H1 (cell line): ENCODE measurements at regions not wholly inside any gene's neighbourhood (a gene's known extent, or its start where the extent isn't known, plus 50 kb on each side); places are given as distances from the start of the nearest gene placed in this dataset.

Experiments used
- RXRA ChIP-seq: IDR thresholded peaks from 2 replicates; pipeline ENCODE4 v1.6.1; 2011; ENCODE audit warnings: low read depth, mild to moderate bottlenecking, low read length, moderate library complexity; ENCODE audit not compliant: insufficient read depth
- SIN3A ChIP-seq, 2 experiments: IDR thresholded peaks in 1 of 2; conservative IDR thresholded peaks in 1 of 2; 2 replicates each; pipeline ENCODE4 v1.6.1; 2011 to 2012; ENCODE audit warnings: low read length in 2 of 2, improper control_type of control experiment in 1 of 2, low read depth in 1 of 2, mild to moderate bottlenecking in 1 of 2
- TAF1 ChIP-seq: IDR thresholded peaks from 2 replicates; pipeline ENCODE4 v1.6.1; 2011; ENCODE audit warnings: mild to moderate bottlenecking, low read depth, low read length
- TF ChIP-seq, protein P1 (sequence below): fragments of 300-600 bp; sonication (generic); IDR thresholded peaks from 2 replicates; pipeline ENCODE4 v1.7.1; 2012; ENCODE audit warnings: low read length, moderate library complexity, mild to moderate bottlenecking, inconsistent platforms; ENCODE audit not compliant: insufficient replicate concordance

DNA sequence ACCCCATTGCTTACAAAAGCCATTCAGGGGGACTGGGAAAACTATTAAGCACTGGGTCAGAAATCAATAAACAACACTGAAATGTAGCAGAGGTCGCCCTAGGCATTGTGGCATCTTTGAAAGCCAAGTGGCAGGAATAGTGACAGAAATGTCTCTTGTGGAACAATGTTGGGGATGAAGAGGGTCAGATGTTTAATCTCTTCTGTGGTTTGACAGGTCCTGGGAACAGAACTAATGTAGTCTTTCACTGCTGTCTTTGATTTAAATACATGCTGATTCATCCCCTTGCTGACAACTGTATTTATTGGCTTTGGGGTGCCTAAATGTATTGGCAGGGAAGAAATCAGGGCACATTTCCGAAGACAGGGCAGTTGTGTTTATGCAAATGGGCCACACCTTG lies 194.8 kb downstream of the ATG4C start (continued):
- TF ChIP-seq, protein P1, sequence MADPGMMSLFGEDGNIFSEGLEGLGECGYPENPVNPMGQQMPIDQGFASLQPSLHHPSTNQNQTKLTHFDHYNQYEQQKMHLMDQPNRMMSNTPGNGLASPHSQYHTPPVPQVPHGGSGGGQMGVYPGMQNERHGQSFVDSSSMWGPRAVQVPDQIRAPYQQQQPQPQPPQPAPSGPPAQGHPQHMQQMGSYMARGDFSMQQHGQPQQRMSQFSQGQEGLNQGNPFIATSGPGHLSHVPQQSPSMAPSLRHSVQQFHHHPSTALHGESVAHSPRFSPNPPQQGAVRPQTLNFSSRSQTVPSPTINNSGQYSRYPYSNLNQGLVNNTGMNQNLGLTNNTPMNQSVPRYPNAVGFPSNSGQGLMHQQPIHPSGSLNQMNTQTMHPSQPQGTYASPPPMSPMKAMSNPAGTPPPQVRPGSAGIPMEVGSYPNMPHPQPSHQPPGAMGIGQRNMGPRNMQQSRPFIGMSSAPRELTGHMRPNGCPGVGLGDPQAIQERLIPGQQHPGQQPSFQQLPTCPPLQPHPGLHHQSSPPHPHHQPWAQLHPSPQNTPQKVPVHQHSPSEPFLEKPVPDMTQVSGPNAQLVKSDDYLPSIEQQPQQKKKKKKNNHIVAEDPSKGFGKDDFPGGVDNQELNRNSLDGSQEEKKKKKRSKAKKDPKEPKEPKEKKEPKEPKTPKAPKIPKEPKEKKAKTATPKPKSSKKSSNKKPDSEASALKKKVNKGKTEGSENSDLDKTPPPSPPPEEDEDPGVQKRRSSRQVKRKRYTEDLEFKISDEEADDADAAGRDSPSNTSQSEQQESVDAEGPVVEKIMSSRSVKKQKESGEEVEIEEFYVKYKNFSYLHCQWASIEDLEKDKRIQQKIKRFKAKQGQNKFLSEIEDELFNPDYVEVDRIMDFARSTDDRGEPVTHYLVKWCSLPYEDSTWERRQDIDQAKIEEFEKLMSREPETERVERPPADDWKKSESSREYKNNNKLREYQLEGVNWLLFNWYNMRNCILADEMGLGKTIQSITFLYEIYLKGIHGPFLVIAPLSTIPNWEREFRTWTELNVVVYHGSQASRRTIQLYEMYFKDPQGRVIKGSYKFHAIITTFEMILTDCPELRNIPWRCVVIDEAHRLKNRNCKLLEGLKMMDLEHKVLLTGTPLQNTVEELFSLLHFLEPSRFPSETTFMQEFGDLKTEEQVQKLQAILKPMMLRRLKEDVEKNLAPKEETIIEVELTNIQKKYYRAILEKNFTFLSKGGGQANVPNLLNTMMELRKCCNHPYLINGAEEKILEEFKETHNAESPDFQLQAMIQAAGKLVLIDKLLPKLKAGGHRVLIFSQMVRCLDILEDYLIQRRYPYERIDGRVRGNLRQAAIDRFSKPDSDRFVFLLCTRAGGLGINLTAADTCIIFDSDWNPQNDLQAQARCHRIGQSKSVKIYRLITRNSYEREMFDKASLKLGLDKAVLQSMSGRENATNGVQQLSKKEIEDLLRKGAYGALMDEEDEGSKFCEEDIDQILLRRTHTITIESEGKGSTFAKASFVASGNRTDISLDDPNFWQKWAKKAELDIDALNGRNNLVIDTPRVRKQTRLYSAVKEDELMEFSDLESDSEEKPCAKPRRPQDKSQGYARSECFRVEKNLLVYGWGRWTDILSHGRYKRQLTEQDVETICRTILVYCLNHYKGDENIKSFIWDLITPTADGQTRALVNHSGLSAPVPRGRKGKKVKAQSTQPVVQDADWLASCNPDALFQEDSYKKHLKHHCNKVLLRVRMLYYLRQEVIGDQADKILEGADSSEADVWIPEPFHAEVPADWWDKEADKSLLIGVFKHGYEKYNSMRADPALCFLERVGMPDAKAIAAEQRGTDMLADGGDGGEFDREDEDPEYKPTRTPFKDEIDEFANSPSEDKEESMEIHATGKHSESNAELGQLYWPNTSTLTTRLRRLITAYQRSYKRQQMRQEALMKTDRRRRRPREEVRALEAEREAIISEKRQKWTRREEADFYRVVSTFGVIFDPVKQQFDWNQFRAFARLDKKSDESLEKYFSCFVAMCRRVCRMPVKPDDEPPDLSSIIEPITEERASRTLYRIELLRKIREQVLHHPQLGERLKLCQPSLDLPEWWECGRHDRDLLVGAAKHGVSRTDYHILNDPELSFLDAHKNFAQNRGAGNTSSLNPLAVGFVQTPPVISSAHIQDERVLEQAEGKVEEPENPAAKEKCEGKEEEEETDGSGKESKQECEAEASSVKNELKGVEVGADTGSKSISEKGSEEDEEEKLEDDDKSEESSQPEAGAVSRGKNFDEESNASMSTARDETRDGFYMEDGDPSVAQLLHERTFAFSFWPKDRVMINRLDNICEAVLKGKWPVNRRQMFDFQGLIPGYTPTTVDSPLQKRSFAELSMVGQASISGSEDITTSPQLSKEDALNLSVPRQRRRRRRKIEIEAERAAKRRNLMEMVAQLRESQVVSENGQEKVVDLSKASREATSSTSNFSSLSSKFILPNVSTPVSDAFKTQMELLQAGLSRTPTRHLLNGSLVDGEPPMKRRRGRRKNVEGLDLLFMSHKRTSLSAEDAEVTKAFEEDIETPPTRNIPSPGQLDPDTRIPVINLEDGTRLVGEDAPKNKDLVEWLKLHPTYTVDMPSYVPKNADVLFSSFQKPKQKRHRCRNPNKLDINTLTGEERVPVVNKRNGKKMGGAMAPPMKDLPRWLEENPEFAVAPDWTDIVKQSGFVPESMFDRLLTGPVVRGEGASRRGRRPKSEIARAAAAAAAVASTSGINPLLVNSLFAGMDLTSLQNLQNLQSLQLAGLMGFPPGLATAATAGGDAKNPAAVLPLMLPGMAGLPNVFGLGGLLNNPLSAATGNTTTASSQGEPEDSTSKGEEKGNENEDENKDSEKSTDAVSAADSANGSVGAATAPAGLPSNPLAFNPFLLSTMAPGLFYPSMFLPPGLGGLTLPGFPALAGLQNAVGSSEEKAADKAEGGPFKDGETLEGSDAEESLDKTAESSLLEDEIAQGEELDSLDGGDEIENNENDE, result no peak
- TF ChIP-seq RXRA, result no peak
- no peak for TF ChIP-seq TAF1
- no peak for TF ChIP-seq SIN3A (conservative IDR thresholded peaks at IDR 0.05 in 1 of 2, IDR thresholded peaks at IDR 0.05 in 1 of 2; ENCODE audit: low read depth in 1 of 2, low read length in 2 of 2)
